ENCODE measurements at regions not wholly inside any gene's neighbourhood (a gene's known extent, or its start where the extent isn't known, plus 50 kb on each side); places are given as distances from the start of the nearest gene placed in this dataset.

- TF ChIP-seq CTCF (IDR thresholded peaks at IDR 0.05) (no peak), EP300 (IDR thresholded peaks at IDR 0.05) (no peak), POLR2AphosphoS5 (IDR thresholded peaks at IDR 0.05) (no peak)
These were observed 79.3 kb upstream of the ZNF618 start for GRCh38 chr9:113796646-113797426.

Data from suprapubic skin (tissue), 4 donors.